ENCODE measurements at regions not wholly inside any gene's neighbourhood (a gene's known extent, or its start where the extent isn't known, plus 50 kb on each side); places are given as distances from the start of the nearest gene placed in this dataset.

GRCh38 chr7:121516821-121517220 is 120.7 kb upstream of the FAM3C start:
- dilution Hi-C loops (cut with MboI; ENCODE audit: extremely low pct_ligation_motif_present, low sequenced_read_pairs): no loop called here
- no peak overlapping the region for H3K27ac ChIP-seq (ENCODE audit: control insufficient read depth, insufficient read depth, low read length)
- no peak for DNase-seq (ENCODE audit: low read depth, low spot score)

GRCh38 chr7:121515630-121516401 is 119.7 kb upstream of the FAM3C start:
- H3K27ac ChIP-seq (ENCODE audit: control insufficient read depth, insufficient read depth, low read length): no peak overlapping the region
- no peaks in the 10 kb centered on the region for H3K36me3 ChIP-seq (ENCODE audit: control insufficient read depth in 2 of 2, extremely low read depth in 1 of 2, insufficient read depth in 2 of 2, low read length in 2 of 2)
- H3K27me3 ChIP-seq (ENCODE audit: control insufficient read depth, extremely low read depth, insufficient read depth, low read length): no peaks in the 10 kb centered on the region
- TF ChIP-seq EZH2 (IDR thresholded peaks at IDR 0.05; ENCODE audit: low read length): no peak
- TF ChIP-seq CTCF (optimal IDR thresholded peaks at IDR 0.05 in 1 of 3, IDR thresholded peaks at IDR 0.05 in 1 of 3, conservative IDR thresholded peaks at IDR 0.05 in 1 of 3; ENCODE audit: extremely low read depth in 1 of 3, insufficient read depth in 2 of 3, low read length in 3 of 3): no peak
- peaks cover 9% of the 10 kb centered on the region for H3K9me3 ChIP-seq (ENCODE audit: control insufficient read depth, low read depth, low read length)
- DNase-seq (ENCODE audit: low read depth, low spot score) (peak; percentile 55), FAIRE-seq (peak; percentile 79)
- no peak overlapping the region for H3K9ac ChIP-seq (ENCODE audit: control insufficient read depth, extremely low read depth, insufficient read depth, low read length)
- H3K9me1 ChIP-seq (ENCODE audit: control insufficient read depth, extremely low read depth, insufficient read depth, low read length): no peaks in the 10 kb centered on the region
- peaks cover 9% of the 10 kb centered on the region for H3K4me1 ChIP-seq (ENCODE audit: control insufficient read depth, extremely low read depth, insufficient read depth, low read length)
- H4K20me1 ChIP-seq (ENCODE audit: control insufficient read depth, extremely low read depth, insufficient read depth, low read length): no peaks in the 10 kb centered on the region
- dilution Hi-C loops (cut with MboI; ENCODE audit: extremely low pct_ligation_motif_present, low sequenced_read_pairs): no loop called here
- H3K79me2 ChIP-seq (ENCODE audit: control insufficient read depth, insufficient read depth, low read length): no peaks in the 10 kb centered on the region
- H3K4me2 ChIP-seq (ENCODE audit: control insufficient read depth, extremely low read depth, insufficient read depth, low read depth, low read length): no peak overlapping the region
- no peak overlapping the region for H2AFZ ChIP-seq (ENCODE audit: control insufficient read depth, low read length)
- no peak overlapping the region for H3K4me3 ChIP-seq (ENCODE audit: control insufficient read depth in 2 of 3, extremely low read depth in 1 of 3, insufficient read depth in 2 of 3, low read depth in 1 of 3, low read length in 3 of 3)

More at GRCh38 chr7:121516821-121517220, 120.7 kb upstream of the FAM3C start:
- peaks cover 6% of the 10 kb centered on the region for H3K9me3 ChIP-seq (ENCODE audit: control insufficient read depth, low read depth, low read length)
- no peaks in the 10 kb centered on the region for H3K27me3 ChIP-seq (ENCODE audit: control insufficient read depth, extremely low read depth, insufficient read depth, low read length)
- no peak for TF ChIP-seq EZH2 (IDR thresholded peaks at IDR 0.05; ENCODE audit: low read length)
- H3K4me1 ChIP-seq (ENCODE audit: control insufficient read depth, extremely low read depth, insufficient read depth, low read length): peaks cover 9% of the 10 kb centered on the region
- H3K79me2 ChIP-seq (ENCODE audit: control insufficient read depth, insufficient read depth, low read length): no peaks in the 10 kb centered on the region
- no peak overlapping the region for H3K9ac ChIP-seq (ENCODE audit: control insufficient read depth, extremely low read depth, insufficient read depth, low read length)
- H4K20me1 ChIP-seq (ENCODE audit: control insufficient read depth, extremely low read depth, insufficient read depth, low read length): no peaks in the 10 kb centered on the region
- H3K36me3 ChIP-seq (ENCODE audit: control insufficient read depth in 2 of 2, extremely low read depth in 1 of 2, insufficient read depth in 2 of 2, low read length in 2 of 2): no peaks in the 10 kb centered on the region
- no peaks in the 10 kb centered on the region for H3K9me1 ChIP-seq (ENCODE audit: control insufficient read depth, extremely low read depth, insufficient read depth, low read length)
- FAIRE-seq: no peak
- H3K4me3 ChIP-seq (ENCODE audit: control insufficient read depth in 2 of 3, extremely low read depth in 1 of 3, insufficient read depth in 2 of 3, low read depth in 1 of 3, low read length in 3 of 3): no peak overlapping the region
- H3K4me2 ChIP-seq (ENCODE audit: control insufficient read depth, extremely low read depth, insufficient read depth, low read depth, low read length): no peak overlapping the region
- H2AFZ ChIP-seq (ENCODE audit: control insufficient read depth, low read length): no peak overlapping the region

Measured in keratinocyte (primary cell).